Esophagus squamous epithelium (tissue), 4 donors: ENCODE measurements at regions not wholly inside any gene's neighbourhood (a gene's known extent, or its start where the extent isn't known, plus 50 kb on each side); places are given as distances from the start of the nearest gene placed in this dataset.

Experiments
- CTCF ChIP-seq, 6 experiments: fragments of 450-650 bp in 4 of 6; fragments of 200-600 bp in 2 of 6; sonication (generic) in 2 of 6; IDR thresholded peaks; one replicate each; pipeline ENCODE4 v1.5.1; 2016 to 2019; ENCODE audit warnings: antibody characterized with exemption in 6 of 6, mild to moderate bottlenecking in 4 of 6, moderate library complexity in 4 of 6
- POLR2A ChIP-seq, 4 donors: fragments of 450-650 bp; IDR thresholded peaks; one replicate each; pipeline ENCODE4 v1.6.1; 2017; ENCODE audit warnings: antibody characterized with exemption in 4 of 4, mild to moderate bottlenecking in 4 of 4, moderate library complexity in 3 of 4

- TF ChIP-seq CTCF (IDR thresholded peaks at IDR 0.05) (no peak), POLR2A (IDR thresholded peaks at IDR 0.05) (no peak)
Observed at GRCh38 chr6:97461218-97461617, 178.2 kb upstream of the MMS22L start.
